MM.1S (cell line): ENCODE measurements at regions not wholly inside any gene's neighbourhood (a gene's known extent, or its start where the extent isn't known, plus 50 kb on each side); places are given as distances from the start of the nearest gene placed in this dataset.

ENCODE experiments used
- CTCF ChIP-seq: fragments of 300-600 bp; sonication (generic); IDR thresholded peaks from 2 replicates; pipeline ENCODE4 v1.5.1; 2016; ENCODE audit warnings: antibody characterized with exemption, low read length, mixed read lengths
- EZH2 ChIP-seq: fragments of 300-600 bp; sonication (generic); optimal IDR thresholded peaks from 2 replicates; pipeline ENCODE3; 2017; ENCODE audit warnings: low read depth, mild to moderate bottlenecking, antibody characterized with exemption, low read length, mixed read lengths

- TF ChIP-seq CTCF (no peak), EZH2 (no peak)
Observed at GRCh38 chr4:26196567-26196966, 124.2 kb upstream of the RBPJ start.
